T-helper 1 cell treated with Interleukin-12 subunit alpha and Interleukin-12 subunit beta and Interleukin-4 antibody, amounts not matched to agents 30 μg/mL and 1 μg/mL, for 36 hours (primary cell): ENCODE measurements at regions not wholly inside any gene's neighbourhood (a gene's known extent, or its start where the extent isn't known, plus 50 kb on each side); places are given as distances from the start of the nearest gene placed in this dataset.

Source experiments
- H3K27ac Mint-ChIP-seq: one replicate; pipeline ENCODE4 v1.8.0; 2021; ENCODE audit warnings: mild to moderate bottlenecking, mixed read lengths
- H3K27me3 Mint-ChIP-seq: one replicate; pipeline ENCODE4 v1.8.0; 2021; ENCODE audit warnings: low read depth, mixed read lengths
- H3K36me3 Mint-ChIP-seq: one replicate; pipeline ENCODE4 v1.8.0; 2021; ENCODE audit warnings: low read depth, mixed read lengths
- H3K4me1 Mint-ChIP-seq: one replicate; pipeline ENCODE4 v1.8.0; 2021; ENCODE audit warnings: low read depth, mixed read lengths
- H3K4me3 Mint-ChIP-seq: one replicate; pipeline ENCODE4 v1.8.0; 2021; ENCODE audit warnings: mild to moderate bottlenecking, moderate library complexity, mixed read lengths
- H3K9me3 Mint-ChIP-seq: one replicate; pipeline ENCODE4 v1.8.0; 2021; ENCODE audit warnings: mixed read lengths

DNA sequence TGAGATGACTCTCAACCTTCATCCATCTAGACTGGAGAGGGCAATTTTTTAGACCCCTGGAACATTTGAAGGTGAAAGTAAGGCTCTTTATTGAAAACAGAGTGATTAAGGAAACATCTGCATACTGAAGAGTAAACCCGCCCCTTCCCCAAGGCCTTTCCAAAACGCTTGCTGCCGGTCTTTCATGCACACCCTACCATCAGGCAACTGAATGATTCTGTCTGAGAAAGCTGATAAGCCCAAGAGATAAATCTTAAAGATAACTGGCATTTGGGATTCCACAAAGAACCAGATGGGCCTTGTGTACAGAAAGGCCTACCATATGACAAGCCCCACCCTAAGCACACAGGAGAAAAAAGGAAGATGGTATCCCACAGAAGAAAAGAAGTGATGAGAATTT is 54.4 kb upstream of the PIK3R1 start:
- Mint-ChIP-seq H3K4me3 (no peak overlapping the region), H3K9me3 (no peaks in the 10 kb centered on the region), H3K27me3 (no peaks in the 10 kb centered on the region), H3K4me1 (no peaks in the 10 kb centered on the region), H3K27ac (no peak overlapping the region), H3K36me3 (no peaks in the 10 kb centered on the region)

DNA sequence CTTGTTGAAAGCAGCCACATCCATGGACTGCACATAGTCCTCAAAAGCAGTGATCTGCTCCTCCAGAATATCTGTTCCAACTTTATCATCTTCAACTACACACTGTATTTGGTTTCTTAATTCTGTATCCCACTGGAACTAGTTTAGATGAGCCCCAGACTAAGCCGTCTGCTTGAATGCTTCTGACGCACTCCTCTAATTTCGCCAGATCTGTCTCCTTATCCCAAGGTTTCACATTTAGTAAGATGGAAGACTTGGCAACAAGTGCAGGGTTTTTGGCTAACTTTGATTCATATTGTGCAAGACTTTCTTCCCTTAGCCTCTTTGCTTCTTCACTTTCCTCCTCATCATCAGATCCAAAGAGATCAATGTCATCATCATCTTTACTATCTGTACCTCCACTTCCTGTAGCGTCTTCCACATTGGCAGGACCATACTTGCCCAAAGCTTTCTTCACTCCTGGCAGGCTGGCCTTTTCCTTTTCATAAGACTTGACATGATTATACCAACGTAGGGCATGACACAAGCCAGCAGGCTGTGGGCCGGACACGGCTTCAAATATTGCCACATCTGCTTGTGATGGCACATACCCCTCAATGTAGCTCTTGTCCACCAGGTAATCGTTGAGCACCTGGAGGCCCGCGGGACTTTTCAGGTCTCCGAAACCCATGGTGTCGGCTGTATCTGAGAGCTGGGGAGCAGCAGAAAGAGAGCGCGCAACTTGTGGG is 56.2 kb upstream of the PIK3R1 start:
- H3K9me3 Mint-ChIP-seq = no peaks in the 10 kb centered on the region
- H3K4me1 Mint-ChIP-seq = no peaks in the 10 kb centered on the region
- no peak overlapping the region for H3K4me3 Mint-ChIP-seq
- no peaks in the 10 kb centered on the region for H3K36me3 Mint-ChIP-seq
- no peak overlapping the region for H3K27ac Mint-ChIP-seq
- H3K27me3 Mint-ChIP-seq = no peaks in the 10 kb centered on the region

DNA sequence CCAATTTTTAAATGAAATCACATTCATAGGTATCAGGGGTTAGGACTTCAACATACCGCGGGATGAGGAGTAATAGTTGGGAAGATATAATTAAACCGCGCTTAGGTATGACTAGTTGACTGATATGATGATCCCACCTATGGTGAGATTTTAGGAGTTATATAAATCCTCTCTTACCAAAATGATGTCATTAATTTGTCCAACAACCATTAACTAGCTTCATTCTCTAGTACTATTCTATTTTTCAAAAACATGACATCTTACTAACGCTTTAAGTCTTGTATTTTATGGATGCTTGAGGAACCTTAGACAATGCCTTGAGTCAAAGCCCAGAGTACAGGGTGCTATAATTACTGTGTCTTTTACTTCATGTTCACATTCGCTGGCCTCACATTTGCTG is 59.6 kb upstream of the PIK3R1 start:
- no peak overlapping the region for H3K4me3 Mint-ChIP-seq
- H3K4me1 Mint-ChIP-seq = no peaks in the 10 kb centered on the region
- no peaks in the 10 kb centered on the region for H3K36me3 Mint-ChIP-seq
- no peaks in the 10 kb centered on the region for H3K9me3 Mint-ChIP-seq
- no peak overlapping the region for H3K27ac Mint-ChIP-seq
- H3K27me3 Mint-ChIP-seq = no peaks in the 10 kb centered on the region

DNA sequence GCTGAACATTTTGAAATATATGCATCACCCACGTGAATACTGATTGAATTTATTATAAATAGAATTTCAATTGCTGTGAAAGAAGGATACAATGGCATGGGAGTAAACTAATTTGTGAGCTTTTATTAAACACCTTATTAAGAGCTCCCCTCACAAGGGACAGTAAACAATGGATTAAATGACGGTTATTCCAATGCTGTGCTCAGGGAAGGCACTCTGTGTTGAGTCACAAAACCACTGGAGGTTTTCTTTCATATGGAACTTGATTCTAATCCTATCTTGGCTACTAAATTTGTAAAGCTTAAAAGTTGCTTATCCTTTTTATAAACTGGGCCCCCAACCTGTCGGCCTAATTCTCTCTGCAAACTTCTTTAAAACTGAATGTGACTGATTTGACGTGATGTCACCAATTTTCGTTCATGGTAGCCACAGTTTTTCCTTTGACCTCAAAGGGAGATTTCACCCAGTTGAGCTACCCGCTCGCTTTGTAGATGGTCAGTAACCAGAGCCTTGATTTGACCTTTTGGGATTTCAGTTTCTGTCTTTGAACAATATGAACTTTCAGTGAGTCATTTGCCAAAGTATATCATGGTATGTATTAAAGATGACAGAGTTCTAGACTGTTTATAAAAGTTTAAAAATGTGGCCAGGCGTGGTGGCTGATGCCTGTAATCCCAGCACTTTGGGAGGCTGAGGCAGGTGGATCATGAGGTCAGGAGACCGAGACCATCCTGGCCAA is 61.3 kb upstream of the PIK3R1 start:
- no peak overlapping the region for H3K27ac Mint-ChIP-seq
- no peaks in the 10 kb centered on the region for H3K4me1 Mint-ChIP-seq
- H3K4me3 Mint-ChIP-seq = no peak overlapping the region
- H3K27me3 Mint-ChIP-seq = no peaks in the 10 kb centered on the region
- H3K9me3 Mint-ChIP-seq = no peaks in the 10 kb centered on the region
- H3K36me3 Mint-ChIP-seq = no peaks in the 10 kb centered on the region

DNA sequence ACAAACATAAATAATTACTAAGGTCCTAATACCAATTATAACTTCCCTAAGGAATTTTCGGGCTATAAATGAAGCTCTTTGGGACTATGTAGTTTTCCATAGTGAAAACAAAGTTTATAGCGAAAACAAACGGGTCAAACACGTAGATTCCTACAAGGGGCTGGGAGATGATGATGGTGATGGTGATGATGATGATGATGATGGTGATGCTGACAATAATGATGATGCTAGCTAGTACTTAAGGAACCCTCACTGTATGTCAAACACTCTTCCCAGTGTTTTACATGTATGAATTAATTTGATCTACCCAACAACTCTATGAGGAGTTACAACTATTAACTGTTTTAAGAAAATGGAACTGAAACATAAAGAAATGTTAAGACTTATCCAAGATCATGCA is 63.7 kb upstream of the PIK3R1 start:
- Mint-ChIP-seq H3K9me3 (no peaks in the 10 kb centered on the region), H3K4me1 (no peaks in the 10 kb centered on the region), H3K36me3 (no peaks in the 10 kb centered on the region), H3K4me3 (no peak overlapping the region), H3K27ac (no peak overlapping the region), H3K27me3 (no peaks in the 10 kb centered on the region)

DNA sequence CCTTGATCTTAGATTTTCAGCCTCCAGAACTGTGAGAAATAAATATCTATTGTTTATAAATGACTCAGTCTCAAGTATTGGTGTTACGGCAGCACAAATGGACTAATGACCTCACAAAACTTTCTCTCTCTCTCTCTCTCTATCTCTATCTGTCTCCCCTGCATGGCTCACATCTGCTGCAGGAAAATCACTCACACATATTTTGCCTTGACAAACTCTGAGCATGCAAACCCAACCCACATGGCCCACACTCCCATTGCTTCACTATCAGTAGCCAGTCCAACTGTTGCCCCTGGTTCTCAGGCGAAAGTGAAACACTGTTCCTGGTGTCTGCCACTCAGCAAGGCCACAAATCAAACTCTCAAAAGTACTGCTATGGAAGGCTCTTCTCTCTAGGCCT is 66.4 kb upstream of the PIK3R1 start:
- H3K27me3 Mint-ChIP-seq = no peaks in the 10 kb centered on the region
- H3K27ac Mint-ChIP-seq = no peak overlapping the region
- H3K36me3 Mint-ChIP-seq = no peaks in the 10 kb centered on the region
- H3K4me1 Mint-ChIP-seq = no peaks in the 10 kb centered on the region
- H3K4me3 Mint-ChIP-seq = no peak overlapping the region
- H3K9me3 Mint-ChIP-seq = peaks cover 7% of the 10 kb centered on the region

DNA sequence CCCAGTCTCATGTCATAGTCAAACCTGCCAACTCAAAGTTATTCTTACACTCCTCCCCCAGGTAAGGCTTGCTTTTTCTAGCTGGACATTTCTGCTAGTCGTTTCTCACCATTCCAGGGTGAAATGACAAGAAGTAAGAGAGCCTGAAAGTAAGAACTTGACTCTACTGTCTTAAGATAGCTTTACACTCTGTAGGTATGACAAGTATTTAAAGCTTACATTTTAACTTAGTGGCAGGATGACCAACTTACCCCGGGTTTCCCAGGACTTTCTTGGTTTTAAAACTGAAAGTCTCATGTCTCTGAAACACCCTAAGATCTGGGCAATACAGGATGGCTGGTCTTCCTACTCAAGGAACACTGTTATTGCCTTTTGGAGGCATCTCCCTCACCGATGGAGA is 67.5 kb upstream of the PIK3R1 start:
- Mint-ChIP-seq H3K4me3 (no peak overlapping the region), H3K9me3 (peaks cover 8% of the 10 kb centered on the region), H3K4me1 (no peaks in the 10 kb centered on the region), H3K27ac (no peak overlapping the region), H3K27me3 (no peaks in the 10 kb centered on the region), H3K36me3 (no peaks in the 10 kb centered on the region)

DNA sequence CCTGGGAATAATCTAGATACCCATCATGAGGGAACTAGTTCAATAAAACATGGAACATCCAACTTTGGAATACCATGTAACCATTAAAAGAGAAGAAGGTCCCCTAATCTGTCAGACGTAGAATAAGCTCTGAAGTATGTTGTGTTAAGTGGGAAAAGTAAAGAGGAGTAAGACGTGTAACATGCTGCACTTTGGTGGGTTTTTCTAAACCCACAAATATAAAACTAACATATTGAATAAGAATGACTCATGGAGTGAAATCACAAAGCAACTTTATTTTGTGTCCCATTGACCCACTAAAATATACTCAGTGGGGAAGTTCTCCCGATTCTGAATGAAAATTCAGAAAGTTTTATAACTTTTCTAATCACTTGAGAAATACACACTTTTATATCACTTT is 67.9 kb upstream of the PIK3R1 start:
- no peak overlapping the region for H3K27ac Mint-ChIP-seq
- no peaks in the 10 kb centered on the region for H3K27me3 Mint-ChIP-seq
- no peak overlapping the region for H3K4me3 Mint-ChIP-seq
- H3K4me1 Mint-ChIP-seq = no peaks in the 10 kb centered on the region
- no peaks in the 10 kb centered on the region for H3K36me3 Mint-ChIP-seq
- H3K9me3 Mint-ChIP-seq = peaks cover 8% of the 10 kb centered on the region

DNA sequence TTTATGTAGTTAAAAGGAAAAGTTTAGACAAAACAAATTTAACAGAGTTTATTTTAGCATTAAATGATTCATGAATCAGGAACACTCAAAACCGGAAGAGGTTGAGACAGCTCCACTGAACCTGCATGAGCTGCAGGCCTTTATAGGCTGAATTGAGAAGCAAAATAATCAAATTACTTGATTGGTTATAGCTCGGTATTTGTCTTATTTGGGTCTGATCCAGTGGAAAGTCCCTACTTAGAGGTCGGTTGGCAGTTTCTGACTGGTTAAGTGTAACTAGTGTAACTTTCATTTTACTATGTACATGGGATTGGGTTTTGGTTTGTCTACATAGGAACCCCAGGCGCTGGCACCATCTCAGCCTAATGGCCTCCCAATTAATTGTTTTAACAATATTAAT is 74.1 kb upstream of the PIK3R1 start:
- Mint-ChIP-seq H3K27ac (no peak overlapping the region), H3K36me3 (no peaks in the 10 kb centered on the region), H3K4me3 (no peak overlapping the region), H3K9me3 (peaks cover 8% of the 10 kb centered on the region), H3K27me3 (no peaks in the 10 kb centered on the region), H3K4me1 (peaks cover 2% of the 10 kb centered on the region)

DNA sequence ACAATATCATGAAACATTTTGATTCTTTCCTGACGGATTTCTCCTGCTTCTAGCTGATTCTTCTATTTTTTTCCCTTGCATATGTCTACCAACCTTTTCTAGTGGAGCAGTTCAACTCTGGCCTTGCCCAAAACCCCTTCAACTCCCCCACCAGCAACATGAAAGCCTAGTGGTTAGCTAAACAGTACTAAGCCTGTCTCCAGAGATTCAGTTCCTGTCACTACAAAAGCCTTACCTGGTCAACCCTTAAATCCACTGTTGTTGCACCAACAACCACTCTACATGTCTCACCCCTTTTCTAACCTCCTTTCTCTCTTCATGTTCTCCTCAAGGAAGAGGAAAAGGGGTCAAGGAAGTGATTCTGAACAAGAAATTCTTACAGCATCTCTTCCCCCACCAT is 74.8 kb upstream of the PIK3R1 start:
- Mint-ChIP-seq H3K9me3 (peaks cover 8% of the 10 kb centered on the region), H3K36me3 (no peaks in the 10 kb centered on the region), H3K27ac (no peak overlapping the region), H3K4me1 (peaks cover 2% of the 10 kb centered on the region), H3K4me3 (no peak overlapping the region), H3K27me3 (no peaks in the 10 kb centered on the region)

DNA sequence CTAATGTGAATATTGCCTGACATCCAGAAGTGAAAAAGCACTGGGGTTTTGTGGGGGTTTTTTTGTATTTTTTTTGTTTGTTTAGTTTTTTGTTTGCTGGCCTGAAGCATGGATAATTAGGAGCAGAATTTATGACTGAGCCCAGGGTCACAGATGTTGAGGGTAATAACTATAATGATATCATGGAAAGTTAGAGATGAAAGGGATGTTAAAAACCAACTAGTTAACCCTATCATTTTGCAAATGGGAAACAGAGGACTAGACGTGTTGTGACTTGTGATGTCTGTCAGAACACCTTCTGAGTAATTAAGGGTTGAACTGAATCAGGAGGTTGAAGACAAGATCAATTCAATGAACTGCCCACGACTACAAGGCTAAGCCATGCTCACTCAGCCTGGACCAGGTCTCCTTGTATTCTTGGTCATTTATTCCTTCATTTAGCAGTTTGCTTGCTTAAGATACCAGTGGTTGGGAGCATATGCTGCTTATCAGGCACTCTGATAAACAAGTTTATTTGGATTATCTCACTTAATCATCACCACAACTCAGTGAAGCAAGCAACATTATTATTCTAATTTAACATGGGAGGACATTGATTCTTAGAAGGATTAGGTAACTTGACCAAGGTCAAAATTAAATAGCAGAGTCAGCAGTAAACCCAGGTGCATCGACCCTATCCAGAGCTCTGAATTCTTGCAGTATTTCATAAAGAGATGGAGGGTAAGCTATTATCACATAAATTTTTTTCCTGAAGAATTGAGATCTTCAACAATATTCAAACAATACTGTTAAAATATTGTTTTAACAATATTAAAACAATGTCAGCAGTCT is 75.7 kb upstream of the PIK3R1 start:
- H3K27ac Mint-ChIP-seq = no peak overlapping the region
- peaks cover 5% of the 10 kb centered on the region for H3K27me3 Mint-ChIP-seq
- no peaks in the 10 kb centered on the region for H3K36me3 Mint-ChIP-seq
- no peak overlapping the region for H3K4me3 Mint-ChIP-seq
- H3K4me1 Mint-ChIP-seq = peaks cover 2% of the 10 kb centered on the region
- H3K9me3 Mint-ChIP-seq = peaks cover 7% of the 10 kb centered on the region

DNA sequence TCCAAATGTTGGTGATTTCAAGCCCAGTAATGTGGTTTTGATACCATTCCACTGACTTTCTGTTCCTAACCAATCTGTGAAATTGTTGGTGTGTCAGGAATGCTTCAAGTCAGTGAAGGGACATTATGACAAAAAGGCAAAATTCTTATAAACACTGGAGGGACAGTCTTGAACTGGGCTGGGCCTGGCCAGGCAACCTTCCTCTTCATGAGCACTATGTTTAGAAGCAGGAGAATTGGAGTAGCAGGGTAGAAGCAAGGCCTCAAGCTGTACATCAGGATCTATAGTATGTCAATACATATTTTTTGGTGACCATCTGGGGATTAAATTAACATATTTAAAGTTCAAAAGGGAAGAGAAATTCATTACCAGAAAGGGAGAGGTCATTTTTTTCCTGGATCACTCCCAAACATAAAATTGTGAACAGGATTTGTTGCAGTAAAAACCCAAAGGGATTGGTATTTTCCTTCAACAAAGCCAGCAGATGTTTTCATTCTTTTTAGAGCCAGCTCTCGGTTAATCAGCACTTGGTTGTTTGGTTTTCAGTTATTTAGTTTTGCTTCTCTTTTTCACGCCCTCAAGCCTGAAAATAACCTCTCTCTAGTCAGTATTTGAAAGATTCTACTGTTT is 77.9 kb upstream of the PIK3R1 start:
- Mint-ChIP-seq H3K36me3 (no peaks in the 10 kb centered on the region), H3K27ac (no peak overlapping the region), H3K4me3 (no peak overlapping the region), H3K27me3 (peaks cover 5% of the 10 kb centered on the region), H3K9me3 (no peaks in the 10 kb centered on the region), H3K4me1 (peaks cover 2% of the 10 kb centered on the region)

DNA sequence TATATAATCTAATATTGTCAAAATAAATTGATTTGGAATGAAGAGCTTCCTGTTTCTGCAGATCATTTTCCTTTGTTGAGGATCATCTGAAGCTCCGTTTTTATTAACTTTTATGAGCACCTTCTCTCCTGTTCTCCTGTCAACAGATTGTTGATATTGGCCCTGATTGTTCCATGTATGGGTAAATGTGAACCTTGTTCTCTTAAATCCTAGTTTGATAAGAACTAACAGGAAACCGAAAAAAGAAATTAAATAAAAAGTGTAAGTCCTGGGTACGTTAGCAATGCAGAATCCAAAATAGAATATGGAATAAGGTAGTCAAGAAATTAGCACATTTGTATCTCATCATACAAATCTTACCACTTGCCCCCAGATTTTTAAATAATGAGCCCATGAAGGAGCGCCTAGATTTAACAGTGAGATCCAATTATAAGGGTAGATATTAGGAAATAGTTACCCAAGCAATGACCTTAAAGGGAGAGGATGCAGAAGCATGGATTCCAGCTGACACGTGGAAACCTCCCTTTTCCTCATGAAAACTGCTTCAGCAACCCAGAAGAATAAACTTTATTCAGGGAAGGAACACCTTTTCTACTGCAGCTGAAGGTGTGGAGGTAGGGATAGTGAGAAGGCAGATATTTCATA is 80.8 kb upstream of the PIK3R1 start:
- H3K4me3 Mint-ChIP-seq = no peak overlapping the region
- no peaks in the 10 kb centered on the region for H3K36me3 Mint-ChIP-seq
- peaks cover 5% of the 10 kb centered on the region for H3K27me3 Mint-ChIP-seq
- H3K27ac Mint-ChIP-seq = no peak overlapping the region
- no peaks in the 10 kb centered on the region for H3K9me3 Mint-ChIP-seq
- H3K4me1 Mint-ChIP-seq = no peaks in the 10 kb centered on the region

DNA sequence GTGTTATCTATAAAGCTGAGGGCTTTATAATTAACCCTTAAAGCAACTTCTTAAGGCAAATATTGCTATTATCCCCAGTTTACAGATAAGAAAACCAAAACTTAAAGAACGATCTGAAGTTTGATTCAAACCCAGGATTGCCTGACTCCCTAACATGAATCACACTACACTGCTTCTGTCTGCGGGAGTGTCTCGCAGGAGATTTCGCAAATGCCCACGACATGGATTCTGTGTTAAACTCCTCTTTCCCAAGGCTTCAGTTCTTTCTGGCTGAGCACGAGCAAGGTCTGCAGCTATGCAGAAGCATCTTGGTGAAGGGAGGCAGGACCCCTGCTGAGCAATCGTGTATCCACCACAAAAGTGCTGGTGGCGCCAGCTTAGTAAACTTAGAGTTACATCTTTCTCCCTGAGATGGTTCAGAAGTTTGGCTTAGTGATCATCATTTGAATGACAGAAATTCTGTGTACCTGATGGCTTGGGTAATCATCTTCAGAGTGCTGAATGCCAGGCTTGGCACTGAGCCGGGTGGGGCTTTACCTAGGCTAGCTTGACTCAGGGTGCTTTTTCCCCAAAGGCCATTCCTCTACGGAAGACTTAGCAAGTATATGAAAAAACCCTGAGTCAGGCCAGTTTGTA is 81.4 kb upstream of the PIK3R1 start:
- Mint-ChIP-seq H3K27ac (no peak overlapping the region), H3K4me3 (no peak overlapping the region), H3K9me3 (no peaks in the 10 kb centered on the region), H3K36me3 (no peaks in the 10 kb centered on the region), H3K27me3 (peaks cover 5% of the 10 kb centered on the region), H3K4me1 (no peaks in the 10 kb centered on the region)
